Activated CD4-positive, alpha-beta T cell treated with anti-CD3 and anti-CD28 coated beads for 24 hours (primary cell): ENCODE measurements at regions not wholly inside any gene's neighbourhood (a gene's known extent, or its start where the extent isn't known, plus 50 kb on each side); places are given as distances from the start of the nearest gene placed in this dataset.
A peak's percentile ranks its signal among the peaks of the same experiment; 100 is the strongest.
"Not testable (repeated sequence)": the region's sequence is repeated elsewhere in the genome, so short reads cannot be mapped to it uniquely, and the experiment has no call there.

ENCODE experiments used
- DNase-seq, 2 donors: peaks; one replicate each; pipeline ENCODE4 v3.0.0-alpha.2; 2020; ENCODE audit warnings: low read depth in 2 of 2

GRCh38 chr5:90285581-90285980, 124.0 kb downstream of the CETN3 start:
- DNase-seq: no peak

GRCh38 chr5:90284375-90284774, 125.2 kb downstream of the CETN3 start:
- DNase-seq: no peak

GRCh38 chr5:90279091-90279490, 130.5 kb downstream of the CETN3 start:
- DNase-seq: no peak

- DNase-seq: no peak
Observed at GRCh38 chr5:90274216-90274615, 135.3 kb downstream of the CETN3 start.

- no peak for DNase-seq
Observed at GRCh38 chr5:90267646-90268045, 141.9 kb downstream of the CETN3 start.

- no peak for DNase-seq
Observed at GRCh38 chr5:90265545-90265857, 144.1 kb downstream of the CETN3 start.

- DNase-seq: peak; percentile 13 to 25
Observed at GRCh38 chr5:90264689-90265544, 144.6 kb downstream of the CETN3 start.

- DNase-seq: no peak
Observed at GRCh38 chr5:90263102-90263820, 146.3 kb downstream of the CETN3 start.

GRCh38 chr5:90251447-90251846, 158.1 kb downstream of the CETN3 start:
- no peak for DNase-seq

- DNase-seq: no peak
Observed at GRCh38 chr5:90248640-90249039, 160.9 kb downstream of the CETN3 start.

GRCh38 chr5:90243848-90244247, 165.7 kb downstream of the CETN3 start:
- DNase-seq: not testable (repeated sequence)

GRCh38 chr5:90233476-90233875, 176.1 kb downstream of the CETN3 start:
- DNase-seq: no peak

- no peak for DNase-seq
Observed at GRCh38 chr5:90231688-90232087, 177.9 kb downstream of the CETN3 start.

- DNase-seq: no peak
Observed at GRCh38 chr5:90227683-90228082, 181.9 kb downstream of the CETN3 start.

- DNase-seq: no peak
Observed at GRCh38 chr5:90226433-90227099, 183.0 kb downstream of the CETN3 start.

GRCh38 chr5:90224342-90224741, 185.2 kb downstream of the CETN3 start:
- no peak for DNase-seq

GRCh38 chr5:90223756-90224155, 185.8 kb downstream of the CETN3 start:
- no peak for DNase-seq

- DNase-seq: no peak
Observed at GRCh38 chr5:90221951-90222350, 187.6 kb downstream of the CETN3 start.

GRCh38 chr5:90220554-90220953, 189.0 kb downstream of the CETN3 start:
- DNase-seq: no peak

GRCh38 chr5:90214991-90215390, 194.6 kb downstream of the CETN3 start:
- no peak for DNase-seq

GRCh38 chr5:90208323-90208722, 201.2 kb downstream of the CETN3 start:
- DNase-seq: not testable (repeated sequence)

GRCh38 chr5:90201923-90202322, 207.6 kb downstream of the CETN3 start:
- no peak for DNase-seq
